H1 (cell line): ENCODE measurements at regions not wholly inside any gene's neighbourhood (a gene's known extent, or its start where the extent isn't known, plus 50 kb on each side); places are given as distances from the start of the nearest gene placed in this dataset.

Experiments
- CEBPB ChIP-seq: IDR thresholded peaks from 2 replicates; pipeline ENCODE4 v1.6.1; 2012; ENCODE audit warnings: low read depth, low read length
- CREB1 ChIP-seq: IDR thresholded peaks from 2 replicates; pipeline ENCODE4 v1.6.1; 2012; ENCODE audit warnings: inconsistent platforms
- CTCF ChIP-seq, 3 experiments: IDR thresholded peaks; 1 replicate in 2 of 3; 2 replicates in 1 of 3; pipeline versions ENCODE4 v1.5.1 to v1.6.1; 2011; ENCODE audit warnings: low read length in 3 of 3, mild to moderate bottlenecking in 3 of 3, inconsistent platforms in 2 of 3, low read depth in 1 of 3, moderate library complexity in 1 of 3; ENCODE audit not compliant: insufficient read depth in 1 of 3; ENCODE audit errors: control extremely low read depth in 1 of 3
- EGR1 ChIP-seq: IDR thresholded peaks from 2 replicates; pipeline ENCODE4 v1.6.1; 2011; ENCODE audit warnings: low read depth, low read length, borderline replicate concordance
- MAX ChIP-seq: IDR thresholded peaks from 2 replicates; pipeline ENCODE4 v1.6.1; 2012; ENCODE audit warnings: inconsistent platforms
- NANOG ChIP-seq: IDR thresholded peaks from 2 replicates; pipeline ENCODE4 v1.6.1; 2011; ENCODE audit warnings: low read length, low read depth, mild to moderate bottlenecking, inconsistent platforms; ENCODE audit not compliant: insufficient read depth, poor library complexity, severe bottlenecking
- POLR2A ChIP-seq, 2 experiments: IDR thresholded peaks; 1 replicate in 1 of 2; 2 replicates in 1 of 2; pipeline ENCODE4 v1.6.1; 2011; ENCODE audit warnings: low read depth in 2 of 2, low read length in 2 of 2, mild to moderate bottlenecking in 2 of 2; ENCODE audit errors: control extremely low read depth in 1 of 2
- POLR2AphosphoS5 ChIP-seq: IDR thresholded peaks from 2 replicates; pipeline ENCODE4 v1.6.1; 2011; ENCODE audit warnings: low read depth, low read length
- POU5F1 ChIP-seq: IDR thresholded peaks from 2 replicates; pipeline ENCODE4 v1.6.1; 2011; ENCODE audit warnings: low read depth, mild to moderate bottlenecking, low read length, moderate library complexity
- RAD21 ChIP-seq, 2 experiments: IDR thresholded peaks in 1 of 2; conservative IDR thresholded peaks in 1 of 2; 2 replicates each; pipeline ENCODE4 v1.6.1; 2011; ENCODE audit warnings: low read depth in 2 of 2, low read length in 2 of 2, improper control_type of control experiment in 1 of 2, inconsistent platforms in 1 of 2, mild to moderate bottlenecking in 1 of 2, moderate library complexity in 1 of 2
- SIX5 ChIP-seq: IDR thresholded peaks from 2 replicates; pipeline ENCODE4 v1.6.1; 2011; ENCODE audit warnings: mild to moderate bottlenecking, low read depth, low read length
- SP1 ChIP-seq: IDR thresholded peaks from 2 replicates; pipeline ENCODE4 v1.6.1; 2011; ENCODE audit warnings: low read depth, low read length
- ZNF274 ChIP-seq: IDR thresholded peaks from 2 replicates; pipeline ENCODE4 v1.7.0; 2012; ENCODE audit warnings: low read length, borderline replicate concordance; ENCODE audit errors: extremely low read depth

GRCh38 chr16:55236655-55237054 is 87.3 kb upstream of the IRX6 start:
- TF ChIP-seq CEBPB: no peak
- no peak for TF ChIP-seq NANOG
- no peak for TF ChIP-seq ZNF274
- no peak for TF ChIP-seq SIX5
- no peak for TF ChIP-seq CTCF (IDR thresholded peaks at IDR 0.05; ENCODE audit: control extremely low read depth in 1 of 3, insufficient read depth in 1 of 3, low read depth in 1 of 3, low read length in 3 of 3)
- TF ChIP-seq POU5F1: no peak
- no peak for TF ChIP-seq EGR1
- TF ChIP-seq CREB1: no peak
- no peak for TF ChIP-seq MAX
- no peak for TF ChIP-seq RAD21 (IDR thresholded peaks at IDR 0.05 in 1 of 2, conservative IDR thresholded peaks at IDR 0.05 in 1 of 2; ENCODE audit: low read depth in 2 of 2, low read length in 2 of 2)
- TF ChIP-seq POLR2AphosphoS5: no peak
- TF ChIP-seq SP1: no peak
- no peak for TF ChIP-seq POLR2A (IDR thresholded peaks at IDR 0.05; ENCODE audit: control extremely low read depth in 1 of 2, low read depth in 2 of 2, low read length in 2 of 2)
